ENCODE measurements at regions not wholly inside any gene's neighbourhood (a gene's known extent, or its start where the extent isn't known, plus 50 kb on each side); places are given as distances from the start of the nearest gene placed in this dataset.

DNA sequence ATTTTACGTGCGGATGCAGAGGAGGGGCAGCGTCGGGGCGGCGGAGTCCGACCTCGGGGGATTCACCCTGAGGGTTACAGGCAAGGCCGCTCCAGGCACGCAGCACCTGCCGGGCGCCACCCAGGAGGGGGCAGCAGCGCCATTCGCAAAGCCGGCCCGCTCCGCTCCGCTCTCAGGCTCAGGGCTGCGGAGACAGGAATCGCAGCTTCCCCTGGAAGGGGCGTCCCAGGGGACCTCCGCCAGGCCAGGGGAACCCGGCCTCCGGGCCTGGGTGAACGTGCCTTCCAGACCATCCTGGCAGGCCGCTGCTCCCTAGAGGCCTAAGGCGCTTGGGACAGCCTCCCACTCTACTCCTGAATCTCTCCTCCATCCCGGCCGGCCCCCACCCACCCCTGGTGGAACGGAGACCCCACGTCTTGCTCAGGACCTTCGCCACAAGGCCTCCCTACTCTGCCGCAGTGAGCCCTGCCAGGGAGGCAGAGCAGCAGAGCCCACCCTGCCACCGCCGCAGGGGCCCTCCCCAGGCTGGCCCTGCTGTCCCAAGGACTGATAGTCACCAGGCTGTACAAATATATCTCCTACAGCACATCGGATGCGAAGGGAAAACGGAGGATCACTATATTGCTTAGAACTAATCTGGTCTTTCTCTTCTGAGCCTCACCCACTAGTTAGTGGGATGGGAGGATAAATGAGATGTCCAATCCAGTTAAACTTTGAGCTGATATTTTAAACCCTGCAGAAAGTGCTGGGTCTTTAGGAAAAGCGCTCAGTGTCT, 115.0 kb downstream of the SMIM20 start:
- H3K9me3 Mint-ChIP-seq: no peaks in the 10 kb centered on the region
- TF ChIP-seq, protein P1, sequence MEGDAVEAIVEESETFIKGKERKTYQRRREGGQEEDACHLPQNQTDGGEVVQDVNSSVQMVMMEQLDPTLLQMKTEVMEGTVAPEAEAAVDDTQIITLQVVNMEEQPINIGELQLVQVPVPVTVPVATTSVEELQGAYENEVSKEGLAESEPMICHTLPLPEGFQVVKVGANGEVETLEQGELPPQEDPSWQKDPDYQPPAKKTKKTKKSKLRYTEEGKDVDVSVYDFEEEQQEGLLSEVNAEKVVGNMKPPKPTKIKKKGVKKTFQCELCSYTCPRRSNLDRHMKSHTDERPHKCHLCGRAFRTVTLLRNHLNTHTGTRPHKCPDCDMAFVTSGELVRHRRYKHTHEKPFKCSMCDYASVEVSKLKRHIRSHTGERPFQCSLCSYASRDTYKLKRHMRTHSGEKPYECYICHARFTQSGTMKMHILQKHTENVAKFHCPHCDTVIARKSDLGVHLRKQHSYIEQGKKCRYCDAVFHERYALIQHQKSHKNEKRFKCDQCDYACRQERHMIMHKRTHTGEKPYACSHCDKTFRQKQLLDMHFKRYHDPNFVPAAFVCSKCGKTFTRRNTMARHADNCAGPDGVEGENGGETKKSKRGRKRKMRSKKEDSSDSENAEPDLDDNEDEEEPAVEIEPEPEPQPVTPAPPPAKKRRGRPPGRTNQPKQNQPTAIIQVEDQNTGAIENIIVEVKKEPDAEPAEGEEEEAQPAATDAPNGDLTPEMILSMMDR (IDR thresholded peaks at IDR 0.05; ENCODE audit: unreplicated experiment in 3 of 3): peak; percentile 74 to 82 (median 82)

DNA sequence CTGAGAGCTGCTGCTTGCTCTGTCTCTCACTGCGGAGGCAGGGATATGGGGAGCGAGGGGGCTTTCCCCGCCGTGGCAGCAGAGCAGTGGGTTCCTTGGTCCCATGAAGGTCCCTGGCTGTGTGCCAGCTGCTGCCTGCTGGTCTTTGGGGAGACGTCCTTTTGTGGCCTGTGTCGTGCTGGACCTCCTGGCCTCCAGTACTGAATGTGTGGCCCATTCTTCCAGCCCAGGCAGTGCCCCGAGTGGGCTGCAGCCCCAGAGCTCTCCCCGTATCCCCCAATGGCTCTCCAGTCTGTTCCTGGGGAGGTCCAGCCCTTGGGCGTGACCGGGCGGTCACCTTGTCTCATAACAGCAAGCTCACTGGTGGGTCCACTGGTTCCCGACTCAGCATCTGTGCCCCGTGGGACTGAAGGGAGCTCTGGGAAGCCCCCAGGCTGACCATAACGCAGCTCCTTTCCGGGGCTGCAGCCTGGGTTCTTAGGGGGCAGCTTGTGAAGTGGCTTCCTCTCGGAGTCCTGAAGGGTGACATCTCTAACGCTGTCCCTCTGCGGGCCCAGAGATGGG, 115.6 kb downstream of the SMIM20 start:
- Mint-ChIP-seq H3K27ac (no peak overlapping the region), H3K36me3 (ENCODE audit: low read depth) (no peaks in the 10 kb centered on the region), H3K4me1 (peaks cover 37% of the 10 kb centered on the region), H3K4me3 (no peak overlapping the region), H3K9me3 (no peaks in the 10 kb centered on the region), H3K27me3 (ENCODE audit: low read depth) (no peaks in the 10 kb centered on the region)
- TF ChIP-seq, protein P1 (IDR thresholded peaks at IDR 0.05; ENCODE audit: unreplicated experiment in 3 of 3): no peak

More for the DNA sequence above, 115.0 kb downstream of the SMIM20 start:
- Mint-ChIP-seq H3K27ac (no peak overlapping the region), H3K4me1 (peaks cover 39% of the 10 kb centered on the region), H3K27me3 (ENCODE audit: low read depth) (no peaks in the 10 kb centered on the region), H3K4me3 (peak overlapping the region in 1 of 3 experiments; percentile 9), H3K36me3 (ENCODE audit: low read depth) (no peaks in the 10 kb centered on the region)

DNA sequence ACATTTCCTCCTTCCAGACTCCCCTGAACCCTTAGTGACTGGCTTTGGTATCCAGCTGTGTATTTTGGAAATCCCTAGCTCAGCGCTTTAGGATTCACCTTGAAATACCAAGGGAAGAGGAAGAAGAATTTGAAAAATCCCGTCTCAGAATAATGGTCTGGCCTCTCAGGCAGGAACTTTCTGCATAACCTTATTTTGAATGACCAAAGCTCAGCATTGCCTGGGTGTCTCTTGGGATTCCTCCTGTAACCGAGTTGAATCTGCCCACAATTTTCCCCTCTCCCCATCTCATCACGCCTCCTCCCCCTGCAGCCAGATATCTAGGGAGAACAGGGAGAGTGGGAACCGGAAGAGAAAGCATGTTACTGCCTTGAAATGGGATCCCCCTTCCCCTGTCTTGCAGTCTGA, 116.2 kb downstream of the SMIM20 start:
- Mint-ChIP-seq H3K27ac (peak overlapping the region; percentile 3 to 60 (median 48)), H3K4me3 (peak overlapping the region in 1 of 3 experiments; percentile 2), H3K9me3 (no peaks in the 10 kb centered on the region), H3K4me1 (peaks cover 33% of the 10 kb centered on the region), H3K36me3 (ENCODE audit: low read depth) (no peaks in the 10 kb centered on the region), H3K27me3 (ENCODE audit: low read depth) (no peaks in the 10 kb centered on the region)
- TF ChIP-seq, protein P1 (IDR thresholded peaks at IDR 0.05; ENCODE audit: unreplicated experiment in 3 of 3): no peak

DNA sequence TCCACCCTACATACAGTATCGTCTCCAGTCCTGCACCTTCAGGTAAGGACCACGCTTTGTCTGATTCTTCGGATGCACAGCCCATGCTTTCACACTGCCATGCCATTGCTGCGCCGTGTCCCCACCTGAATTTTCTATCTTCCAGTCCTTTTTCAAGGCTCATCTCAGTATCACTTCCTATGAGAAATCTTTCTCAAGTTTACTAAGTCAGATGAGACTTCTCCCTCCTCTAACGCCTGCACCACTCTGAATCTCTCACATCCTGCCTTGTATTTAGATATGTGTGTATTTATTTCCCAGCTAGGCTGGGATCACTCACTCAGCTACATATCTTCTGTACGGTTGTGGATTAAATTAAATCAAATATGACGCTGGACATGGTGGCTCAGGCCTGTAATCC, 116.8 kb downstream of the SMIM20 start:
- Mint-ChIP-seq H3K4me3 (no peak overlapping the region), H3K27ac (peak overlapping the region; percentile 3 to 60 (median 48))

DNA sequence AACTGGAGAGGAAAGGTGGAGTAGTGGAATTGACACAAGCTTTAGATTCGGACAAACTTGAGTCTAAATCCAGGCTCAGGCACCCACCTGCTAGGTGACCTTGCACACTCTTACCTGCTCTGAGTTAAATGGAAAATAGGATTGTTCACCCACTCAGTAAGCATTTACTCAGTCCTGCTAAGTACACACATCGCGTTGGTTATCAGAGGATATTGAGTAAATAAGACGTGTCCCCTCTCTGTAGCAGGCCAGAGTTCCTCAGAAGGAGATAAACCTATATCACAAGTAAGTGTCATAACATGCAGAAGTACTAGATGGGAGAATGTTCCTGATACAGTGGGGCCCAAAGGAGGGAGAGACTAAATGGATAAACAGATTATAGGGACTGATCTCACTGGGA, 117.7 kb downstream of the SMIM20 start:
- H3K4me1 Mint-ChIP-seq: peaks cover 32% of the 10 kb centered on the region
- no peak overlapping the region for H3K4me3 Mint-ChIP-seq
- no peaks in the 10 kb centered on the region for H3K27me3 Mint-ChIP-seq (ENCODE audit: low read depth)
- TF ChIP-seq, protein P1 (IDR thresholded peaks at IDR 0.05; ENCODE audit: unreplicated experiment in 3 of 3): no peak
- H3K27ac Mint-ChIP-seq: peak overlapping the region; percentile 87 to 96 (median 91)
- H3K9me3 Mint-ChIP-seq: no peaks in the 10 kb centered on the region
- H3K36me3 Mint-ChIP-seq (ENCODE audit: low read depth): no peaks in the 10 kb centered on the region

More for the DNA sequence above, 116.8 kb downstream of the SMIM20 start:
- Mint-ChIP-seq H3K27me3 (ENCODE audit: low read depth) (no peaks in the 10 kb centered on the region), H3K9me3 (no peaks in the 10 kb centered on the region), H3K4me1 (peaks cover 32% of the 10 kb centered on the region), H3K36me3 (ENCODE audit: low read depth) (no peaks in the 10 kb centered on the region)
- TF ChIP-seq, protein P1 (IDR thresholded peaks at IDR 0.05; ENCODE audit: unreplicated experiment in 3 of 3): no peak
